HPDE6-E6E7 (cell line): ENCODE measurements at regions not wholly inside any gene's neighbourhood (a gene's known extent, or its start where the extent isn't known, plus 50 kb on each side); places are given as distances from the start of the nearest gene placed in this dataset.
"Not testable (repeated sequence)": the region's sequence is repeated elsewhere in the genome, so short reads cannot be mapped to it uniquely, and the experiment has no call there.

Experiments
- DNase-seq: peaks from one replicate; pipeline ENCODE4 v3.0.0; 2011; ENCODE audit warnings: missing footprints; ENCODE audit errors: extremely low spot score

DNA sequence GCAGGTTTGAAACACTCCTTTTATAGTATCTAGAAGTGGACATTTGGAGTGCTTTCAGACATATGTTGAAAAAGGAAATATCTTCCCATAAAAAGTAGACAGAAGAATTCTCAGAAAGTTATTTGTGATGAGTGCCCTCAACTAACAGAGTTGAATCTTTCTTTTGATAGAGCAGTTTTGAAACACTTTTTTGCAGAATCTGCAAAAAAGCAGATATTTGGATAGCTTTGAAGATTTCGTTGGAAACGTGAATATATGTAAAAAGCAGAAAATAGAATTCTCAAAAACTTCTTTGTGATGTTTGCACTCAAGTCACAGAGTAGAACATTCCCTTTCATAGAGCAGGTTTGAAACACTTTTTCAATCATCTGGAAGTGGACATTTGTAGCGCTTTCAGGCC is 676.4 kb upstream of the ZNF337 start:
- not testable (repeated sequence) for DNase-seq

DNA sequence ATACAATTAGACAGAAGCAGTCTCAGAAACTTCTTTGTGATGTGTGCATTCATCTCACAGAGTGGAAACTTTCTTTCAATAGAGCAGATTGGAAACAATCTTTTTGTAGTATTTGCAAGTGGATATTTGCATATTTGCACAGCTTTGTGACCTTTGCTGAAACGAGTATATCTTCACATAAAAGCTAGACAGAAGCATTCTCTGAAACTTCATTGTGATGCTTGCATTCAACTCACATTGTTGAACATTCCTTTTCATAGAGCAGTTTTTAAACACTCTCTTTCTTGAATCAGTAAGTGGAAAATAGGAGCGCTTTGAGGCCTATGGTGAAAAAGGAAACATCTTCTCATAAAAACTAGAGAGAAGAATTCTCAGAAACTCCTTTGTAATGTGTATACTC is 657.9 kb upstream of the ZNF337 start:
- DNase-seq, result no peak

- DNase-seq, result no peak
These were observed 650.7 kb upstream of the ZNF337 start for GRCh38 chr20:26347396-26347795.

DNA sequence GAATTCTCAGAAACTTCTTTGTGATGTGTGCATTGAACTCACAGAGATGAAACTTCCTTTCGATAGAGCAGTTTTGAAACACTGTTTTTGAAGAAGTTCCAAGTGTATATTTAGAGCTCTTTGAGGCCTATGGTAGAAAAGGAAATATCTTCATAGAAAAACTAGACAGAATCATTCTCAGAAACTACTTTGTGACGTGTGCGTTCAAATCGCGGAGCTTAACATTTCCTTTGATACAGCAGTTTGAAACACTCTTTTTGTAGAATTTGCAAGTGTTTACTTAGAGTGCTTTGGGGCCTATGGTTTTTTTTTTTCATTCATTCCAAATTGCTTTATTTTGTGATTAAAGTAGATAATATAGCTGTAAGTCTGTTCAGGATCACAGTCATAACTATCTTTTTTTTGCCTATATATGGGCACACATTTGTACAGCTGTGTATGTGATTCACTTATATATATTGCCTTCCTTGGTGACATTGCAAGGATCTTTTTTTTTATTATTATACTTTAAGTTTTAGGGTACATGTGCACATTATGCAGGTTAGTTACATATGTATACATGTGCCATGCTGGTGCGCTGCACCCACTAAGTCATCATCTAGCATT is 643.9 kb upstream of the ZNF337 start:
- DNase-seq, result not testable (repeated sequence)

DNA sequence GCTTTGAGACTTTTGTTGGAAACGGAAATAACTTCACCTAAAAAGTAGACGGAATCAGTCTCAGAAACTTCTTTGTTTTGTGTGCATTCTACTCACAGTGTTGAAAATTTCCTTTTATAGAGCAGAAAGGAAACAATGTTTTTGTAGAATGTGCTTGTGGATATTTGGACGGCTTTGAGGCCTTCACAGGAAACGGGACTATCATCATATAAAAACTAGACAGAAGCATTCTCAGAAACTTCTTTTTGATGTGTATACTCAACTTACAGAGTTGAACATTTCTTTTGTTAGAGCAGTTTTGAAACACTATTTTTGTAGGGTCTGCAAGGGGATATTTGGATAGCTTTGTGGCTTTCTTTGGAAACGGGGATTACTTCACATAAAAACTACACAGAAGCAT is 627.5 kb upstream of the ZNF337 start:
- DNase-seq, result no peak

GRCh38 chr20:26315054-26315453 is 618.4 kb upstream of the ZNF337 start:
- no peak for DNase-seq

GRCh38 chr20:26309720-26310119 is 613.1 kb upstream of the ZNF337 start:
- not testable (repeated sequence) for DNase-seq

- DNase-seq, result no peak
These were observed 612.3 kb upstream of the ZNF337 start for GRCh38 chr20:26308961-26309360.

GRCh38 chr20:26295006-26295405 is 598.4 kb upstream of the ZNF337 start:
- DNase-seq, result no peak

GRCh38 chr20:26288379-26289061 is 591.9 kb upstream of the ZNF337 start:
- not testable (repeated sequence) for DNase-seq

DNA sequence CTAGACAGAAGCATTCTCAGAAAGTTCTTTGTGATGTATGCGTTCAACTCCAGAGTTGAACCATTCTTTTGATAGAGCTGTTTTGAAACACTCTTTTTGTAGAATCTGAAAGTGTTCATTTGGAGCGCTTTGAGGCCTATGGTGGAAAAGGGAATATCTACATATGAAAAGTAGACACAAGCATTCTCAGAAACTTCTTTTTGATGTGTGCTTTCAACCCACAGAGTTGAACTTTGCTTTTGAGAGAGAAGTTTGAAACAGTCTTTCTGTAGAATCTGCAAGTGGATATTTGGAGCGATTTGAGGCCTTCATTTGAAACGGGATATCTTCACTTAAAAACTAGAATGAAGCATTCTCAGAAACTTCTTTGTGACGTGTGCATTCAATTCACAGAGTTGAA is 582.6 kb upstream of the ZNF337 start:
- no peak for DNase-seq

GRCh38 chr20:26277339-26277738 is 580.7 kb upstream of the ZNF337 start:
- no peak for DNase-seq

DNA sequence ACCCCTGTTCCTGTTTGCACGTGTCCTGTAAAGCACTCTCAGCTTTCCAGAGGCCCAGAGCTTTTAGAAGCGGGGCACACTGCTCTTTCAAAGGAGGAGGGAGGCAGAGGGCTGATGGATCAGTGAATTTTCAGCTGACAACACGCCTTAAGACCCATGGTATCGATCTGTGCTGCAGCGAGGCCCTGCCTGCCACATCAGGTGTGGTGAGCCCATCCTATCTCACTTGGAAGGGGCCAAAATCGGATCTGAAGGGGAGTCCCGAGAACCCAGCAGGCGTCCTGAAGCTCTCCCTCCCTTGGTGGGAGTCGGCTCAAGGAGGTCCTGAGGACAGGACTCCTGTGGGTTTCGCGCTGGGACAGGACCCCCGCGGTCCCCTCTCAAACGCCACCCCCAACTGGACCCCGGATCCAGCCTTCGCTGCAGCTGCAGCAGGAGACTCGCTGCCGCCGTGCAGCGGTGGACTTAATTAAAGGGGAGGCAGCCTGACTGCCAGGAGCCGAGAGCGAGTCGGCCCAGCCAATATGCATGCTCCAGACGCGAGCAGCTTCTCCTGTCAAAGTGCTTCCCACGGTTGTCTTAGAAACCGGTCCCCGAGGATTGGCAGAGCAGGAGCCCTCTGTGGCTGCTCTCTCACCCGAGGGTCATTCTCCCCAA is 580.0 kb upstream of the ZNF337 start:
- DNase-seq, result no peak

- not testable (repeated sequence) for DNase-seq
These were observed 572.1 kb upstream of the ZNF337 start for GRCh38 chr20:26268762-26269161.

DNA sequence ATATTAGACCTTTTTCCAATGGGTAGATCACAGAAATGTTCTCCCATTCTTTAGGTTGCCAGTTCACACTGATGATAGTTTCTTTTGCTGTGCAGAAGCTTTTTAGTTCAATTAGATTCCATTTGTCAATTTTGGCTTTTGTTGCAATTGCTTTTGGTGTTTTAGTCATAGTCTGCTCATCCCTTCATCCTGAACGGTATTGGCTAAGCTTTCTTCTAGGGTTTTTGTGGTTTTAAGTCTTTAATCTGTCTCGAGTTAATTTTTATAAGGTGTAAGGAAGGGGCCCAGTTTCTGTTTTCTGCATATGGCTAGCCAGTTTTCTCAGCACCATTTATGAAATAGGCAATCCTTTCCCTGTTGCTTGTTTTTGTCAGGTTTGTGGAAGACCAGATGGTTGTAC is 564.3 kb upstream of the ZNF337 start:
- DNase-seq, result not testable (repeated sequence)

- not testable (repeated sequence) for DNase-seq
These were observed 555.8 kb upstream of the ZNF337 start for GRCh38 chr20:26252311-26252975.

GRCh38 chr20:26251376-26251775 is 554.7 kb upstream of the ZNF337 start:
- DNase-seq, result not testable (repeated sequence)

DNA sequence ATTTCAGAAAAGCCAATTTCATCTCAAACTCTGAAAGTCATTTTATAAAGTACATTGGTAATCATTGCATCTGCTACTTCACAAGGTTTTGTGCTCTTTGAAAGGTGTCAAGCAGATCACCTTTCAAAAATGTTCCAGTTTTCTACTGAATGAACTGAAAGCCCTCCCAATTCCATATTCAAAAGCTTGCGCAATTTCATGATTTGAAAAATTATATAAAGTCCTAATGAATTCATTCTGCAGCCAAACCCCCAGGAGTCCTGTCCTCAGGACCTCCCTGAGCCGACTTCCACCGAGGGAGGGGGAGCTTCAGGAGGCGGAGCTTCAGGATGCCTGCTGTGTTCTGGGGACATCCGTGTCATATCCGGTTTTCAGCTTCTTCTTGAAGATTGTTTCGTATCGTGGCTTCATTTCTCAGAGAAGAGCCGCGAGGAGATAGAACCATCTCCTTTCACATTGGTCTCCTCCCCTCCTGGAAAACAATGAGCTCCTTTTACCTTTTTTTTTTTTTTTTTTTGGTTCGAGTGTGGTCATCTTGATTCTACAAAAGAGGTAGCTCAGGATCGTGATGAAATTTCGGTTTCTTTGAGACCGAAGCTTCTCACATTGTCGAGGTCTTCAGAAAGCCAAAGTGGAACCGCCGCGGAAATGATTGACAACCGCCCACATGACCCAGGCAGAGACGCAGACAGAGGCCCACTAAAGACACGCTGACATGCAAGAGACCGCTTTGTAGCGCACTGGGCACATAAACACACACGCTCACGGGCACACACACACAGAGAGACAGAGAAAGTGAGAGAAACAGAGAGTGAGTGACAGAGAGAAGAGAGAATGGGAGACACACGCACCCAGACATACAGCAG is 553.8 kb upstream of the ZNF337 start:
- not testable (repeated sequence) for DNase-seq

- DNase-seq, result no peak
These were observed 547.1 kb upstream of the ZNF337 start for GRCh38 chr20:26243731-26244130.

DNA sequence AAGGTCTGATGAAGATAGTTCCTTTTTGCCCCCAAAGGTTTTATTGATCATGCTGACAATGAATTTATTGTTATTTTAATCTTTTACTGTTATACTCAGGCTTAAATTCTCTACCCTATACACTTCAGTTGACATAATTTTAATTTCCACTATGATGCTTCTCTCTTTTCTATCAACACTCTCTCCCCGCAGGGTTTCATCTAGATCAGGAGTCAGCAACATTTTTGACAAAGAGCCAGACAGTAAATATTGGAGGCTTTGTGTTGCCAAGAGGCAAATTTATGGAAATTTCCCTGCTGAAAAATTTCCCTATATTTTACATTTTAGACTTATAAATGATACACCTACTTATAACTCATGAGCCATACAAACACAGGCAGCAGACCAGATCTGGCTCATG is 524.0 kb upstream of the ZNF337 start:
- DNase-seq, result not testable (repeated sequence)

DNA sequence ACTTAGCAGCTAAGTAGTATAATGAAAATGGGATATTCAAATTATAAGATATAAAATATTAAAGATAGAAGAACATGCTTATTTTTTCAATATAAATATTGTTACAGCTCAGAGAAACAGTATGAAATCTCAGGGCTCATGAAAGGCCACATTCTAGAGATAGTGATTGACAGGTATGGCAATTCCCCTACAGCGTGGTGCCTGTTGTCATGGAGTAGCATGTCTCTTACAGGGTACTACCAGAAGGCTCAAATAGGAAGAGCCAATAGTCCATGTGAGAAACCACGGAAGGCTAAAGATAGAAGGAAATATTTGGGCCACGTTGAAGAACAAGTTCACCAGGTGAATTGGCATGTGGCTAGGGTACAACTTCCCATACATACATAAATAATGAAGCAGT is 522.9 kb upstream of the ZNF337 start:
- DNase-seq, result not testable (repeated sequence)

- DNase-seq, result no peak
These were observed 521.6 kb upstream of the ZNF337 start for GRCh38 chr20:26218301-26218700.
